Keratinocyte (primary cell): ENCODE measurements at regions not wholly inside any gene's neighbourhood (a gene's known extent, or its start where the extent isn't known, plus 50 kb on each side); places are given as distances from the start of the nearest gene placed in this dataset.

Source experiments
- EZH2 ChIP-seq: IDR thresholded peaks from one replicate; pipeline ENCODE4 v1.6.1; 2012; ENCODE audit warnings: inconsistent platforms, mild to moderate bottlenecking, low read length, moderate library complexity
- TF ChIP-seq, protein P1 (sequence below), 3 experiments: IDR thresholded peaks in 1 of 3; conservative IDR thresholded peaks in 1 of 3; optimal IDR thresholded peaks in 1 of 3; 2 replicates in 2 of 3; 3 replicates in 1 of 3; pipeline versions ENCODE3 to v1.5.1; 2011; ENCODE audit warnings: low read length in 3 of 3, mild to moderate bottlenecking in 3 of 3, moderate library complexity in 2 of 3, control low read depth in 1 of 3, inconsistent platforms in 1 of 3; ENCODE audit not compliant: insufficient read depth in 2 of 3; ENCODE audit errors: extremely low read depth in 1 of 3

- peak; percentile 40 for TF ChIP-seq EZH2
- TF ChIP-seq, protein P1, sequence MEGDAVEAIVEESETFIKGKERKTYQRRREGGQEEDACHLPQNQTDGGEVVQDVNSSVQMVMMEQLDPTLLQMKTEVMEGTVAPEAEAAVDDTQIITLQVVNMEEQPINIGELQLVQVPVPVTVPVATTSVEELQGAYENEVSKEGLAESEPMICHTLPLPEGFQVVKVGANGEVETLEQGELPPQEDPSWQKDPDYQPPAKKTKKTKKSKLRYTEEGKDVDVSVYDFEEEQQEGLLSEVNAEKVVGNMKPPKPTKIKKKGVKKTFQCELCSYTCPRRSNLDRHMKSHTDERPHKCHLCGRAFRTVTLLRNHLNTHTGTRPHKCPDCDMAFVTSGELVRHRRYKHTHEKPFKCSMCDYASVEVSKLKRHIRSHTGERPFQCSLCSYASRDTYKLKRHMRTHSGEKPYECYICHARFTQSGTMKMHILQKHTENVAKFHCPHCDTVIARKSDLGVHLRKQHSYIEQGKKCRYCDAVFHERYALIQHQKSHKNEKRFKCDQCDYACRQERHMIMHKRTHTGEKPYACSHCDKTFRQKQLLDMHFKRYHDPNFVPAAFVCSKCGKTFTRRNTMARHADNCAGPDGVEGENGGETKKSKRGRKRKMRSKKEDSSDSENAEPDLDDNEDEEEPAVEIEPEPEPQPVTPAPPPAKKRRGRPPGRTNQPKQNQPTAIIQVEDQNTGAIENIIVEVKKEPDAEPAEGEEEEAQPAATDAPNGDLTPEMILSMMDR (optimal IDR thresholded peaks at IDR 0.05 in 1 of 3, IDR thresholded peaks at IDR 0.05 in 1 of 3, conservative IDR thresholded peaks at IDR 0.05 in 1 of 3; ENCODE audit: extremely low read depth in 1 of 3, insufficient read depth in 2 of 3, low read length in 3 of 3), result no peak
These were observed 94.2 kb downstream of the BARX1 start for GRCh38 chr9:93860694-93861658.
